HL-60 (cell line): ENCODE measurements at regions not wholly inside any gene's neighbourhood (a gene's known extent, or its start where the extent isn't known, plus 50 kb on each side); places are given as distances from the start of the nearest gene placed in this dataset.

Experiments
- SPI1 ChIP-seq: IDR thresholded peaks from 2 replicates; pipeline ENCODE4 v1.6.1; 2012; ENCODE audit warnings: low read depth, mild to moderate bottlenecking, borderline replicate concordance
- TF ChIP-seq, protein P1 (sequence below): IDR thresholded peaks from one replicate; pipeline ENCODE4 v1.5.1; 2011; ENCODE audit warnings: low read length, control low read depth, inconsistent platforms; ENCODE audit not compliant: insufficient read depth

DNA sequence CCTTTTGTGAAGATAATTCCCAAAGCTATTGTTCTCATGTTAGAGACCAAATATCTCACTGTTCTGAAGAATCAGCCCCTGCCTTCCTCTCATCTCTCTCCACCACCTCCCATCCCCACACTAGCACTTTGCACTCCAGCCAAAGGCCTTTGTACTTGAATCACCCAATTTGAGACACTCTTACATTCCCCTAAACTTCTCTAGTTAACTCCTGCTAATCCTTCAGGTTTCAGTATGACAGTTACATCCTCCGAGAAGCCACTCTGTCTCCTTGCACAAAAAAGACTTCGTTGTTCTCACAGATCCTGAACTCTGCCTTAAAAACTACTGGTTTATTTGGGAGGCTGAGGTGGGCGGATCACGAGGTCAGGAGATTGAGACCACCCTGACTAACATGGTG lies 227.5 kb downstream of the PIK3R1 start:
- TF ChIP-seq SPI1, result no peak
- TF ChIP-seq, protein P1, sequence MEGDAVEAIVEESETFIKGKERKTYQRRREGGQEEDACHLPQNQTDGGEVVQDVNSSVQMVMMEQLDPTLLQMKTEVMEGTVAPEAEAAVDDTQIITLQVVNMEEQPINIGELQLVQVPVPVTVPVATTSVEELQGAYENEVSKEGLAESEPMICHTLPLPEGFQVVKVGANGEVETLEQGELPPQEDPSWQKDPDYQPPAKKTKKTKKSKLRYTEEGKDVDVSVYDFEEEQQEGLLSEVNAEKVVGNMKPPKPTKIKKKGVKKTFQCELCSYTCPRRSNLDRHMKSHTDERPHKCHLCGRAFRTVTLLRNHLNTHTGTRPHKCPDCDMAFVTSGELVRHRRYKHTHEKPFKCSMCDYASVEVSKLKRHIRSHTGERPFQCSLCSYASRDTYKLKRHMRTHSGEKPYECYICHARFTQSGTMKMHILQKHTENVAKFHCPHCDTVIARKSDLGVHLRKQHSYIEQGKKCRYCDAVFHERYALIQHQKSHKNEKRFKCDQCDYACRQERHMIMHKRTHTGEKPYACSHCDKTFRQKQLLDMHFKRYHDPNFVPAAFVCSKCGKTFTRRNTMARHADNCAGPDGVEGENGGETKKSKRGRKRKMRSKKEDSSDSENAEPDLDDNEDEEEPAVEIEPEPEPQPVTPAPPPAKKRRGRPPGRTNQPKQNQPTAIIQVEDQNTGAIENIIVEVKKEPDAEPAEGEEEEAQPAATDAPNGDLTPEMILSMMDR, result no peak
